ENCODE measurements at regions not wholly inside any gene's neighbourhood (a gene's known extent, or its start where the extent isn't known, plus 50 kb on each side); places are given as distances from the start of the nearest gene placed in this dataset.

DNA sequence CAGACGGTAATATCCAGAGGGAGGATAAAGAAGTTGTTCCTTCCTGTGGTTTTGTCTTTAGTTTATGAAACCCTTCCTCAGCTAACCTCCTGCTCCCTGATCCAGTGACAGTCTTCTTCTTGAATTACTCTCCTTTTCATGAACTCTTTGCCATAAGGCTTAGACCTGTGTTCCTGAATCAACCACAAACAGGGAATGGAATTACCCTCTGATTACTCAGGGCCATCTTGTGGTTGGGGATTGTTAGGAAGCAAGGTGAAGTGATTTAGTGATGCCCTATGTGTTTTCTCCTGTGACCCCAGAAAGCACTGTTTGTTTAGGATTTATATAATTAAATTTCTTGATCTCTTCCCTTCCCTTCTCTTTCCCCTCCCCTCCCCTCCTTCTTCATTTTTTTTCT is 409.1 kb downstream of the TAF11L14 start:
- Histone ChIP-seq H3K4me3 (no peak overlapping the region), H3K27ac (no peak overlapping the region), H3K4me1 (no peaks in the 10 kb centered on the region), H3K36me3 (no peaks in the 10 kb centered on the region), H3K27me3 (no peaks in the 10 kb centered on the region), H3K9me3 (no peaks in the 10 kb centered on the region)
- ATAC-seq (no peak), FAIRE-seq (no peak), DNase-seq (no peak)
- intact Hi-C loops (cut with DNase I) = no loop called here
- TF ChIP-seq CTCF (IDR thresholded peaks at IDR 0.05) = no peak
- WGBS, 2 donors = 45 to 53% methylated on average over 1 of the region's 1 CpG

- Histone ChIP-seq H3K27me3 (no peaks in the 10 kb centered on the region), H3K36me3 (no peaks in the 10 kb centered on the region), H3K9me3 (no peaks in the 10 kb centered on the region), H3K4me1 (no peaks in the 10 kb centered on the region), H3K27ac (no peak overlapping the region), H3K4me3 (no peak overlapping the region)
- 17 to 25% methylated on average over 2 of the region's 2 CpGs for WGBS, 2 donors
- FAIRE-seq (no peak), ATAC-seq (peak in 2 of 4 donors; percentile 39 to 55), DNase-seq (no peak)
- TF ChIP-seq CTCF (IDR thresholded peaks at IDR 0.05) = no peak
- intact Hi-C loops (cut with DNase I) = no loop called here
These were observed 414.2 kb downstream of the TAF11L14 start for GRCh38 chr5:18048449-18048848.

DNA sequence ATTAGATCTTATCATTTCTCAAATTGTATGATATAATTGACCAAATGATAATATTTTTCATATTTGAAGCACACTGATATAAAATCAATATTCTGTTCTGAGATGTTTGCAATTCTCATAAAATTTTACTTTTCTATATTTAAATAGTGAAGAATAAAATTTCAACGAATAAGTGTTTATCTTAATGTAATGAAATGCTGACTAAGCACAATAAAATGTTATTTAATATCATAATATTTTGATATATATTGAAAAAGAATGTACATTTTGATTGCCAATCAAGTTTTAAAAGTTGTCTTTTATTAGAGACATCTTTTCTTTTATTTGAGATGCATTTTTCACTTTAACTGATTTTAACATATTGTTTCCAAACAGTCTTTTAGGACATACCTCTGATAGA is 416.1 kb downstream of the TAF11L14 start:
- intact Hi-C loops (cut with DNase I) = no loop called here
- peak; percentile 60 for FAIRE-seq

DNA sequence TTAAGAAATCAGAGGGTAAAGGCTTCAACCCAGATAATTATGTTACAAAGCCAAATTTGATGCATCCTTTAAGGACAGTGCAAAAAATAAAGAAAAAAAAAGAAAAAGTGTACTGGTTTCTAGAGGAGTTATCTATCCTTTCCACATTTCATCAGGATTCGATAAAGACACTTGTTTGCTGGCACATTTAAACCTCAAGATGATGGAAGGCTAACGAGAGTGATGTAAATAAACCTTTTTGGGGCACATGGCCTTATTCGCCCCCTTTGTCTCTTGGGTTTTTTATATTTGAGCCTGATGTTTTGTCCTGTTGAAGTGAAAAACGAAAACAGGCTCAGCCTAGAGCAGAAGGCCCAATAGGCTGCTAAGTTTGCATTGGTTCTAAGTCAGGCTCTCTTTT is 416.5 kb downstream of the TAF11L14 start:
- H3K27ac ChIP-seq = no peak overlapping the region
- no peak for TF ChIP-seq CTCF (IDR thresholded peaks at IDR 0.05)
- no peaks in the 10 kb centered on the region for H3K4me1 ChIP-seq
- H3K36me3 ChIP-seq = no peaks in the 10 kb centered on the region
- no peaks in the 10 kb centered on the region for H3K27me3 ChIP-seq
- ATAC-seq (no peak), DNase-seq (no peak), FAIRE-seq (no peak)
- 32 to 35% methylated on average over 4 of the region's 4 CpGs for WGBS, 2 donors
- no peak overlapping the region for H3K4me3 ChIP-seq
- no peaks in the 10 kb centered on the region for H3K9me3 ChIP-seq
- intact Hi-C loops (cut with DNase I) = no loop called here

More for the DNA sequence above, 416.1 kb downstream of the TAF11L14 start:
- 34 to 47% methylated on average over 1 of the region's 1 CpG for whole genome bisulfite sequencing, 2 donors
- TF ChIP-seq CTCF (IDR thresholded peaks at IDR 0.05) = no peak
- ATAC-seq (no peak), DNase-seq (no peak)
- H3K4me3 ChIP-seq = no peak overlapping the region
- H3K9me3 ChIP-seq = no peaks in the 10 kb centered on the region
- no peaks in the 10 kb centered on the region for H3K27me3 ChIP-seq
- H3K27ac ChIP-seq = no peak overlapping the region
- H3K36me3 ChIP-seq = no peaks in the 10 kb centered on the region
- H3K4me1 ChIP-seq = no peaks in the 10 kb centered on the region

GRCh38 chr5:18051953-18052352 is 417.7 kb downstream of the TAF11L14 start:
- Histone ChIP-seq H3K4me1 (no peaks in the 10 kb centered on the region), H3K9me3 (no peaks in the 10 kb centered on the region), H3K27me3 (no peaks in the 10 kb centered on the region), H3K27ac (no peak overlapping the region), H3K4me3 (no peak overlapping the region), H3K36me3 (no peaks in the 10 kb centered on the region)
- intact Hi-C loops (cut with DNase I) = no loop called here
- TF ChIP-seq CTCF (IDR thresholded peaks at IDR 0.05) = no peak
- DNase-seq = no peak
- 19 to 24% methylated on average over 1 of the region's 1 CpG for WGBS, 2 donors
- FAIRE-seq = no peak
- ATAC-seq = no peak
